WI38 (cell line): ENCODE measurements at regions not wholly inside any gene's neighbourhood (a gene's known extent, or its start where the extent isn't known, plus 50 kb on each side); places are given as distances from the start of the nearest gene placed in this dataset.

Source experiments
- H3K4me3 ChIP-seq: 2 replicates; pipeline ENCODE4 v1.5.1; 2011; ENCODE audit warnings: low read depth, mild to moderate bottlenecking, control low read depth, low read length
- CTCF ChIP-seq: IDR thresholded peaks from 2 replicates; pipeline ENCODE4 v1.5.1; 2012; ENCODE audit warnings: low read depth, mild to moderate bottlenecking, control low read depth, low read length

- TF ChIP-seq CTCF: no peak
- H3K4me3 ChIP-seq: no peak overlapping the region
Observed at GRCh38 chr5:165723931-165724330, 2218.5 kb downstream of the MAT2B start.

GRCh38 chr5:165728425-165728824, 2223.0 kb downstream of the MAT2B start:
- no peak overlapping the region for H3K4me3 ChIP-seq
- TF ChIP-seq CTCF: no peak

GRCh38 chr5:165735388-165735787, 2230.0 kb downstream of the MAT2B start:
- H3K4me3 ChIP-seq: no peak overlapping the region

GRCh38 chr5:165739079-165739741, 2233.8 kb downstream of the MAT2B start:
- no peak overlapping the region for H3K4me3 ChIP-seq
- TF ChIP-seq CTCF: no peak

More at GRCh38 chr5:165735388-165735787, 2230.0 kb downstream of the MAT2B start:
- TF ChIP-seq CTCF: no peak

GRCh38 chr5:165757791-165758190, 2252.4 kb downstream of the MAT2B start:
- TF ChIP-seq CTCF: no peak
- no peak overlapping the region for H3K4me3 ChIP-seq

DNA sequence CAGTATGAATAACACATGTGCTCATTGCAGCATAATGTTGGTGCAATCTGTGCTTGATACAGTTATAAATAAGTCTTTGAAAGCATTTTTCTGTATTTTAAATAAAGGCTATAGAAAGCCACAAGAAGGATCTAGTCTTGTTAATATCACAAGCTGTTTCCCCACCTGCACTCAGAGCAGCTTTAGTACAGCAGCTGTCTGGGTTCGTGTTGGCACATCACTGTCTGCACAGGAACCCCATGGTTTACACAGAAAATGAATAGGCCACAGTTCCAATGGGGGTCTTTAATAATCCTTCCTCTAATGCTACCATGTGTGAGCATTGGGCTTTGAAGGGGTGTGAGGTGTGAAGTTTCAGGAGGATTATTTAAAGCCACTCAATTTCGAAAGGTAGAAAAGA, 2269.7 kb downstream of the MAT2B start:
- TF ChIP-seq CTCF: no peak
- no peak overlapping the region for H3K4me3 ChIP-seq

DNA sequence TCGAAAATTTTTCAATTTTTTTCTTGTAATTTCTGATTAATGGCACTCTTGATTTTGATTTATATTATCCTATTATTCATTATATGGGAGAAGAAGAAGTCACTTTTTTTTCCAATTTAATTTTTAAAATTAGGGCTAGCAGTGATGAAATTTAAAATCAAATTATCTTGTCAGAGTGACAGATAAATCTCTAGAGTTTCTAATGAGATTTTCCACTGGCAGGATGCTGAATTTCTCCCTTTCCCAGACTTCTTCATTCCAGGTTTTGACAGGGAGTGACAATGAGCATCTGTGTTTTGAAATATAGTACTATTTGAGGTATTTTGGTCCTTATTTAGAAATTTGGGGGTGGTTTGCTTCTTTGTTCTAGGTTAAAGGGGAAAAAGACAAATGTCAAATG, 2274.1 kb downstream of the MAT2B start:
- TF ChIP-seq CTCF: no peak
- no peak overlapping the region for H3K4me3 ChIP-seq
